ENCODE measurements at regions not wholly inside any gene's neighbourhood (a gene's known extent, or its start where the extent isn't known, plus 50 kb on each side); places are given as distances from the start of the nearest gene placed in this dataset.

- no peak for DNase-seq
These were observed 76.1 kb downstream of the SLC25A47 start for GRCh38 chr14:100399052-100399849.

GRCh38 chr14:100400115-100400514 lies 77.0 kb downstream of the SLC25A47 start:
- DNase-seq, result no peak

DNA sequence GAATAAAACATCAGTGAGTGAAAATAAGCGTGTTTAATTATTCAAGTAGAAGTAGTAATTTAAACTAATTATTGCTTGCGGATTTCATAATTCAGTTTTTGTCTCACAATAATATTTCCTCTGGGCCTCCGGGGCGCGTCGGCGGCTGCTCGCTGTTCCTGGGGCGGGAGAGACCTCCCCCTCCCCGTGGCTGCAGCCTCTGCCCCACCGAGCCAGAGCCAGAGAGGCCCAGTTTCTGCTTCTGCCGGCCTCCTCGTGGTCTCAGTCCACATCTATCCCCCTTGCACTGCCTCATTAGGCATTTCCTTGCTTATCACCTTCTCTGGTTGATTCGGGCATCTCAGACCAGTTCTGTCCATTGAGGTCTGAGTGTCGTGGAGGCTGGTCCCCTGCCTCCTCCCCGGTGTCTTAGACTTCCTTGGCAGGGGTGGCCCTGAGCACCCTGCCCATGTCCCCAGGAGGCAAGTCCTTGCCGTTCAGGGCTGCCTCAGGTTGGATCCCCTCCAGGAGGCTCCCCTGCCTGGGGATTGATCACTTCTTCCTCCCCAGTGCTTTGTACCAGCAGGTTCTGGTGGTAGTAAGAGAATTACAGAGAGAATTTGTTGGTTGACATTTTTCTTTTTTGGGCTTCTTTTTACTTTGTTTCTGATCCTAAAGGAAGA lies 78.0 kb downstream of the SLC25A47 start:
- DNase-seq, result no peak

DNA sequence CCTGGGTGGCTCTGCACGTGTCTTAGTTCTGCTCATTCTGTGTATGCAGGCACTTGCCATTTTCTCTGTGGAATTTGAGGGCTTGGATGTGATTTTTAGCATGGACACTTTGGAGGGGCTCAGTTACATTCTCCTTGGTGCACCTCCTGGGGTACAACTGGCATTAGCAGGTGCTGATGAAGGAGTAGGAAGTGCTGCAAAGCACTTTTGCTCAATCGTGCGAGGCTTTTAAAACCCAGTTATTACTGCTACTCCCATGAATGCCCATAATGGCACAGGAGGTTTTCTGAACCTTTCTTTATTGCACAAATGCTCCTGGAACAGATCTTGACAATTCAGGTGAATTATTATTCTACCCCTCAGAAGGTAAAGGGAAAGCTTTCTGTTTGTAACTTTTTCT lies 78.7 kb downstream of the SLC25A47 start:
- no peak for DNase-seq

- DNase-seq, result peak; percentile 29
These were observed 79.5 kb downstream of the SLC25A47 start for GRCh38 chr14:100402631-100403030.

DNA sequence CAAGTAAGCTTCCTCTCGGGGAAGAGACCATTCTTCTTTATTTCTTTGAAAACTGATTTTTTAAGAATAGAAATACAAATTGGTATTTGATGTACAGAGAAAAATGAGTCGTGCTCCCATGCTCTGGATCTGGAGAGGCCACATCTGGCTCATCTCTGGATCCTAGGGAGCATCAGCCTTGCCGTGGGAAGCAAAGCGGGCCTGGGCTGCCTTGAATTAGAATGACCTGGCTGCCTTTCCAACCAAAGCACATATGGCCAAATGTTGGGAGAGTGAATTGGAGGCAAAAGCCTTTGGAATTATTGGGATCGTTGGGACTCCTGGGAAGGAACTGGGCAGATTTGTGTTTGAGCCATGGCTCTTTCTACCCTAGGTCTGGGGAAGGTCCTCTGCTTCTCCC lies 80.0 kb downstream of the SLC25A47 start:
- DNase-seq, result no peak

- no peak for DNase-seq
These were observed 80.7 kb downstream of the SLC25A47 start for GRCh38 chr14:100403802-100404365.

DNA sequence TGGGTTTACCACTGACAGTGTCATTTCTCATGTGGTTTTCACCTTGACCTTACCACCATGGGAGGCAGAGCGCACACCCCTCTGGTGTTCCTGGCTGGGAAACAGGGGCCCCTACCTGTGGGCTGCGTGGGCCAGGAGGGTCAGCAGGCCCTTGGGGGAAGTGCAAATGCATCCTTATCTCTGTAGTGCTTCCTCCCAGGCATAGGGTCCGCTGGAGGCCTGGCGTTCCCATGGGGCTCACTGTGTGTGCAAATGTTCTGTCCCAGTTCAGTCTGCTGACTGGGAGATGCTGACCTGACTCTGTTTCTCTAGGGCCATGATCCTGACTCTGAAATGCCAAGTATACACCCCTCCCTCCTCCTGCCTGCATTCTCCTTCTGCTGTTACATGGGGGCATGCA lies 81.3 kb downstream of the SLC25A47 start:
- no peak for DNase-seq

DNA sequence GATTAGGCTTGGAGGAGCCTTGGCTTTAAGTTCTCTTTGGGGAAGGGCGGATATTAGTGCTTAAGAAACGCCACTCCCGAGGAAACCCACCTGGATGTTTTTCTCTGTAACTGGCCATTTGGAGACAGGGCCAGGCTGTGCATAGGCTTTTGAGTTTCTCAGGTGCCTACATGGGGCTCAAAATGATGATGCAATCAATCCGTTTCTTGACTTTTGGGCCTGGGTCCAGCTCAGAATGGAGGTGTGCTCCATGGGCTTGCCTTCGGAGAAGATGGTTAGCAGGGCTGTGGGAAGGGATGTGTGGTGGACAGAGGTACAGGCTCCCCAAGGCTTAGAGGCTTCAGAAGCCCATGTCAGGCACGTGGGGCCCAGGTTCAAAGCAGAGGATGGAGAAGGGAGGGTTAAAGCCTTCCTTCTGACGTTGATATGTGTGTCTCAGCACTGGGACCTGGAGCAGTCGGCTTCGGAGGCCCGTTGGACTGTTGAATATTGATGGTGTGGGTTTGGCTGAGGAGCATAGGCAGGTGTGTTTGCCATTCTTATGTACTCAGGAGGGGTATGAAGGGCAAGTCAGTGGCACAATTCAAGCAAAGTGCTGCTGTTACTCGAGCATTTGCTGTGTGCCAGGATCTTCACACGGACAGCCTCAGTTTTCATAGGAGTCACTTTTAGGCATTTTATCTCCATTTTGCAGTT lies 82.8 kb downstream of the SLC25A47 start:
- no peak for DNase-seq

DNA sequence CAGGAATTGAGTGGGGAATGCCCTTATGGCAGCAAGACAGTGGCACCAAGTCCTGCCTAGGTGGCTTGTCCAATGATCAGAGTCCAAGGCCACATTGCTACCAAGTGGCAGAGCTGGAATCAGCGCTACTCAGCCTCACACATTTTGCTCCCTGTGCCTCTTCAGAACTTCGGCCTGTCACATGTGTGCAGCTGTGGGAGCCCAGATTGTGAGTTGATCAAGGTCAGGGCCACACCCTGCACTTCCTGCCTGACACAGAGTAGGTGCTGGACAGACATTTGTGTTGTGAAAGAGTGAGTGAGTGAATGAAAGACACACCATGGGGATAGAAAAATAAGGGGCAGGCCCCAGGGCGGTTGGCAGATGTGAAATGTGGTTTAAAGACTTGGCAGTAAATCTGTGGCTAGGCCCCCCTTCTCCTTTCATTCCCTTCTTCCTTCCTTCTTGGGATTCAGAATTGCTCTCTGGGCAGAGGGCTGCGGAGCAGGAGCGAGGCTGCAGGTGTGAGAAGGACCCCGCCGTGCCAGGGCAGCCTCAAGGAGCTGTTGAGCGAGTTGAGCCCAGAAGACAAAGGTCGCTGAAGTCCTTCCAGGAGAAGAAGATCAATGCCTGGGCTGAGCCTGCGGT lies 83.5 kb downstream of the SLC25A47 start:
- DNase-seq, result no peak

GRCh38 chr14:100407376-100408102 lies 84.4 kb downstream of the SLC25A47 start:
- no peak for DNase-seq

GRCh38 chr14:100408350-100409002 lies 85.3 kb downstream of the SLC25A47 start:
- DNase-seq, result peak; percentile 37

DNA sequence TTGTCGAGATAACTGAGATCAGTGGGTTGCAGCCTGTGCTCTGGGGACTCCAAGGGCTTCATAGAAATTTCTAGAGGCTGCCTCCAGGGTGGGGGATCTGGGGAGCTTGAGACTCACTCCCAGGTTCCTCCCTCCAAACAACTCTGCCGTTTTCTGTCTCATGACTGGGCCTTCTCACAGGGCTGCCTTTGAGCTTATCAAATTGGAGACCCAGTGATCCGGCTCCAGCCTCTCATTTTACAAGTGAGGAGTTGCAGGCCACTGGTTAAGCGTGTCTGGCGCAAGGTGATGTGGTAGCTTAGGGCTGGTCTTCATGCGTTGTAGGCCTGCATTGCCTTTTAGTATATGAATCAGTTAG lies 85.8 kb downstream of the SLC25A47 start:
- DNase-seq, result no peak

DNA sequence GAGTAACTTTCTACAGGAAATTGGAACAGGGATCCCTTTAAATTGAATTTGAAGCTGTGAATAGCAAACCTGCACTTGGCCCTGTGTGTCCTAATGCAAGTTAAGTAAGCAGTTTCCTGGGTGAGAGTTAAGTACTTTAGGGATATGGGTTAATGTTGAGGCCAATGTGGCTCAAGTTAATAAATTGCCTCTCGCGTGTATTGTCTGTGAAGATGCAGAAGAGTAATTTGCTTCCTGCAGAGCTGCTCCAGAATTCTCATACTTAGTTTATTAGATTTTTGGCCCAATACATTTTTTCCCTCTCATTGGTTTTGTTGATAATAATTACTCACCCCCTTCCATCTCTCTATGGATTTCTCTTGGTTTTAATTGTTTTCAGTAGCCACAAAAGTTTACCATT lies 86.5 kb downstream of the SLC25A47 start:
- no peak for DNase-seq

DNA sequence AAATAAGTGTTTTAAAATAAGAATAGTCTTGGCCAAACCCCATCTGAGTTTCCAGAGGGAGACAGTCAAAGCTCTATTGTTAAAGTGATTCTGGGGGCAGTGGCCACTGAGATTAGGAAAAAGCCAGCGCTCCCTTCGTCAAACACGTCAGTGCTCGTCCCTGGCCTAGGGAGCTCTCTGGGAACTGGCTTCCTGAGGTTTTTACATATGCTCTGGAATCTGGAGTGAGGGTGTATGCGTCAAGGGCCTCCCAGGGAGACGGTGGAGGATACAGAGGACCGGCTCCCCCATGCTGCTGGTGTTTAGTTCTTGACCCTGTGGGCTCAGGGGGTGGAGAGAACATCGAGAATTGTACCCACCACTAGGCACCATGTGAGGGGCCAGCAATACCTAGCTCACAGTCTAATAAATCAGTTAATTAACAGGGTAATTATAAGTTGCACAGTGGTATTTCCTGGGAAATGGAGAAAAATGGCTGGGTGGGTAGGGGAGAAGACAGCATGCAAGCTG lies 87.0 kb downstream of the SLC25A47 start:
- DNase-seq, result no peak

DNA sequence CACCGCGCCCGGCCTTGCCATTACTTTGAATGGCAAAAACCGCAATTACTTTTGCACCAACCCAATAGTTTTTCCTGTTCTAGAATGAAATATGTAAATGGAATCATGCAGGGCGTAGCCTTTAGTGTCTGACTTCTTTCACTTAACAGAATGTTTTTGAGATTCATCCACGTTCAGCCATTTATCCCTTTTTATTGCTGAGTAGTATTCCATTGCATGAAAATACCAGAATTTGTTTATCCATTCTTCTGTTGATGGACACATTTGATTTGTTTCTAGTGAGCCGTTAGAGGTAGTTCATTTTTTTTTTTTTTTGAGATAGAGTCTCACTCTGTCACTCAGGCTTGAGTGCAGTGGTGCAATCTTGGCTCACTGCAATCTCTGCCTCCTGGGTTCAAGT lies 90.6 kb downstream of the SLC25A47 start:
- no peak for DNase-seq

- no peak for DNase-seq
These were observed 92.1 kb downstream of the SLC25A47 start for GRCh38 chr14:100415226-100415625.

- DNase-seq, result no peak
These were observed 93.0 kb downstream of the SLC25A47 start for GRCh38 chr14:100416081-100416680.

GRCh38 chr14:100416921-100417860 lies 94.1 kb downstream of the SLC25A47 start:
- peak; percentile 74 for DNase-seq

DNA sequence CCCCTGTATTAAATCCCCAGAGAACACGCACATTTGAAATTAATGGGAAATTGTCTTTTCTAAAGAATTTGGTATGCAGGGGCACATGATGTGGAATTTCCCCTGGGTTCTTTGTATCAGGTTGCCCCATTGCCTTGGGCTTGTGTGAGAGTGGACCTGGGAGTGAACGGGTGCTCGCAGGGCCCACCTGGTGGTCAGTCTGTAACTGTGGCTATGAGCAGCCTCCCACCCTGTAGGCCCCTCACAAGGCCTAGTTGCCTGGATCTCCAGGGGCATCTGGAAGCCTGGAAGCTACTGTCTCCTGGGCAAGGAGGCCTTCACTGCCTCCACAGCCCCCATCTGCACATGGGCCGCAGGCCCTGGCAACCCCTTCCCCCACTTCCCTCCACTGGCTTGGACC lies 96.7 kb downstream of the SLC25A47 start:
- no peak for DNase-seq
